Left ventricle myocardium inferior (tissue), 1 donor: ENCODE measurements at regions not wholly inside any gene's neighbourhood (a gene's known extent, or its start where the extent isn't known, plus 50 kb on each side); places are given as distances from the start of the nearest gene placed in this dataset.

ENCODE experiments used
- DNase-seq: peaks from one replicate; pipeline ENCODE4 v3.0.0-alpha.2; 2020
- H3K27ac ChIP-seq: fragments of 200-600 bp; replicated peaks from 2 replicates; pipeline ENCODE4 v1.8.0; 2021
- H3K27me3 ChIP-seq: fragments of 200-600 bp; 2 replicates; pipeline ENCODE4 v1.8.0; 2021; ENCODE audit warnings: low read depth
- H3K36me3 ChIP-seq: fragments of 200-600 bp; 2 replicates; pipeline ENCODE4 v1.8.0; 2021
- H3K4me1 ChIP-seq: fragments of 200-600 bp; 2 replicates; pipeline ENCODE4 v1.8.0; 2021
- H3K4me3 ChIP-seq: fragments of 200-600 bp; 2 replicates; pipeline ENCODE4 v1.8.0; 2021; ENCODE audit warnings: mild to moderate bottlenecking, moderate library complexity
- H3K9me3 ChIP-seq: fragments of 200-600 bp; replicated peaks from 2 replicates; pipeline ENCODE4 v1.8.0; 2021
- CTCF ChIP-seq: fragments of 200-600 bp; IDR thresholded peaks from 2 replicates; pipeline ENCODE4 v1.8.0; 2021; ENCODE audit warnings: antibody characterized with exemption, mild to moderate bottlenecking, borderline replicate concordance
- intact Hi-C: fragments of 100-400 bp; cut with micrococcal nuclease; formaldehyde crosslinking; loops from one replicate; pipeline ENCODE4 v1.11.0; 2022
- donor health status: DM: no; HTN: yes; CAD: no; lungs with severe emphysema.

GRCh38 chr3:165555785-165556184 is 281.4 kb downstream of the BCHE start:
- no peaks in the 10 kb centered on the region for H3K4me1 ChIP-seq
- no peaks in the 10 kb centered on the region for H3K36me3 ChIP-seq
- no peak overlapping the region for H3K4me3 ChIP-seq
- no peak for TF ChIP-seq CTCF
- no peaks in the 10 kb centered on the region for H3K27me3 ChIP-seq
- H3K27ac ChIP-seq, result no peak overlapping the region
- H3K9me3 ChIP-seq, result peaks cover 12% of the 10 kb centered on the region
- no peak for DNase-seq
- intact Hi-C loops, result no loop called here

GRCh38 chr3:165553371-165553770 is 283.9 kb downstream of the BCHE start:
- Histone ChIP-seq H3K4me1 (no peaks in the 10 kb centered on the region), H3K36me3 (no peaks in the 10 kb centered on the region), H3K27ac (no peak overlapping the region), H3K4me3 (no peak overlapping the region), H3K27me3 (no peaks in the 10 kb centered on the region), H3K9me3 (peaks cover 12% of the 10 kb centered on the region)
- DNase-seq, result no peak
- intact Hi-C loops, result no loop called here
- no peak for TF ChIP-seq CTCF

GRCh38 chr3:165549665-165550064 is 287.6 kb downstream of the BCHE start:
- Histone ChIP-seq H3K36me3 (no peaks in the 10 kb centered on the region), H3K27me3 (no peaks in the 10 kb centered on the region), H3K27ac (no peak overlapping the region), H3K9me3 (peaks cover 7% of the 10 kb centered on the region), H3K4me1 (no peaks in the 10 kb centered on the region), H3K4me3 (no peak overlapping the region)
- DNase-seq, result no peak
- intact Hi-C loops, result no loop called here
- no peak for TF ChIP-seq CTCF

GRCh38 chr3:165549037-165549436 is 288.2 kb downstream of the BCHE start:
- Histone ChIP-seq H3K4me1 (no peaks in the 10 kb centered on the region), H3K9me3 (peaks cover 7% of the 10 kb centered on the region), H3K27me3 (no peaks in the 10 kb centered on the region), H3K27ac (no peak overlapping the region), H3K36me3 (no peaks in the 10 kb centered on the region), H3K4me3 (no peak overlapping the region)
- no peak for DNase-seq
- intact Hi-C loops, result no loop called here
- TF ChIP-seq CTCF, result no peak

- no peaks in the 10 kb centered on the region for H3K36me3 ChIP-seq
- TF ChIP-seq CTCF, result no peak
- no peak overlapping the region for H3K4me3 ChIP-seq
- no peaks in the 10 kb centered on the region for H3K27me3 ChIP-seq
- no peaks in the 10 kb centered on the region for H3K4me1 ChIP-seq
- H3K27ac ChIP-seq, result no peak overlapping the region
- no peak for DNase-seq
- no peaks in the 10 kb centered on the region for H3K9me3 ChIP-seq
- intact Hi-C loops, result no loop called here
Observed at GRCh38 chr3:165545059-165545458, 292.2 kb downstream of the BCHE start.

GRCh38 chr3:165544432-165544831 is 292.8 kb downstream of the BCHE start:
- no peak for DNase-seq
- intact Hi-C loops, result no loop called here
- Histone ChIP-seq H3K4me1 (no peaks in the 10 kb centered on the region), H3K9me3 (no peaks in the 10 kb centered on the region), H3K36me3 (no peaks in the 10 kb centered on the region), H3K27ac (no peak overlapping the region), H3K27me3 (no peaks in the 10 kb centered on the region), H3K4me3 (no peak overlapping the region)
- no peak for TF ChIP-seq CTCF
